Ishikawa (cell line): ENCODE measurements at regions not wholly inside any gene's neighbourhood (a gene's known extent, or its start where the extent isn't known, plus 50 kb on each side); places are given as distances from the start of the nearest gene placed in this dataset.

Experiments used
- CREB1 ChIP-seq: IDR thresholded peaks from 2 replicates; pipeline ENCODE4 v1.6.1; 2012; ENCODE audit warnings: low read depth
- FOXM1 ChIP-seq: IDR thresholded peaks from 2 replicates; pipeline ENCODE4 v1.6.1; 2012; ENCODE audit warnings: low read depth, borderline replicate concordance

DNA sequence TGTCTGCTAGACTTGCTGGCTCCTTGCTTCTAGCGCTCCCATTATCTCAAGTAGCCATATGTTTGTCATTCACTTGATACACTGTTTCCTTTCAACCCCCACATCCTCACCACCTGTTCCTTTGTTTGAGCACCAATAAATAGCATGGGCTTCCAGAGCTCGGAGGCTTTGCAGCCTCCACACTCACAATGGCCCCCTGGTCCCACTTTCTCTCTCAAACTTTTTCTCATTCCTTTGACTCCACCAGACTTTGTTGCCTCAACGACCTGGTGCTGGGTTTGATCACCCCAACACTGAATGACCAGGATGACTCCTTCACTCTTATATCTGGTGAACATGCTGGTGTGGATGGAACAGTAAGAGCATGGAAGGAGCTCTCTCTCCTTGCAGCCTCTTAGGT, 114.5 kb upstream of the TRIM24 start:
- no peak for TF ChIP-seq FOXM1
- TF ChIP-seq CREB1 = no peak
